Stomach (tissue), 4 donors: ENCODE measurements at regions not wholly inside any gene's neighbourhood (a gene's known extent, or its start where the extent isn't known, plus 50 kb on each side); places are given as distances from the start of the nearest gene placed in this dataset.

ENCODE experiments used
- POLR2A ChIP-seq, 4 donors: fragments of 450-650 bp; IDR thresholded peaks; one replicate each; pipeline ENCODE4 v1.6.1; 2016; ENCODE audit warnings: antibody characterized with exemption in 4 of 4, control low read depth in 2 of 4, mild to moderate bottlenecking in 1 of 4, moderate library complexity in 1 of 4
- TF ChIP-seq, protein P1 (sequence below), 7 experiments: fragments of 450-650 bp in 4 of 7; fragments of 200-600 bp in 3 of 7; sonication (generic) in 3 of 7; IDR thresholded peaks; one replicate each; pipeline ENCODE4 v1.5.1; 2016 to 2019; ENCODE audit warnings: antibody characterized with exemption in 7 of 7, control low read depth in 2 of 7, mild to moderate bottlenecking in 1 of 7

GRCh38 chr3:103947062-103947461, 1419.6 kb upstream of the ALCAM start:
- no peak for TF ChIP-seq POLR2A (IDR thresholded peaks at IDR 0.05)
- TF ChIP-seq, protein P1, sequence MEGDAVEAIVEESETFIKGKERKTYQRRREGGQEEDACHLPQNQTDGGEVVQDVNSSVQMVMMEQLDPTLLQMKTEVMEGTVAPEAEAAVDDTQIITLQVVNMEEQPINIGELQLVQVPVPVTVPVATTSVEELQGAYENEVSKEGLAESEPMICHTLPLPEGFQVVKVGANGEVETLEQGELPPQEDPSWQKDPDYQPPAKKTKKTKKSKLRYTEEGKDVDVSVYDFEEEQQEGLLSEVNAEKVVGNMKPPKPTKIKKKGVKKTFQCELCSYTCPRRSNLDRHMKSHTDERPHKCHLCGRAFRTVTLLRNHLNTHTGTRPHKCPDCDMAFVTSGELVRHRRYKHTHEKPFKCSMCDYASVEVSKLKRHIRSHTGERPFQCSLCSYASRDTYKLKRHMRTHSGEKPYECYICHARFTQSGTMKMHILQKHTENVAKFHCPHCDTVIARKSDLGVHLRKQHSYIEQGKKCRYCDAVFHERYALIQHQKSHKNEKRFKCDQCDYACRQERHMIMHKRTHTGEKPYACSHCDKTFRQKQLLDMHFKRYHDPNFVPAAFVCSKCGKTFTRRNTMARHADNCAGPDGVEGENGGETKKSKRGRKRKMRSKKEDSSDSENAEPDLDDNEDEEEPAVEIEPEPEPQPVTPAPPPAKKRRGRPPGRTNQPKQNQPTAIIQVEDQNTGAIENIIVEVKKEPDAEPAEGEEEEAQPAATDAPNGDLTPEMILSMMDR (IDR thresholded peaks at IDR 0.05): no peak
